ENCODE measurements at regions not wholly inside any gene's neighbourhood (a gene's known extent, or its start where the extent isn't known, plus 50 kb on each side); places are given as distances from the start of the nearest gene placed in this dataset.

GRCh38 chr2:121819846-121820245 lies 64.4 kb downstream of the TSN start:
- no peak for TF ChIP-seq CTCF (IDR thresholded peaks at IDR 0.05)
- TF ChIP-seq POLR2A (IDR thresholded peaks at IDR 0.05) = no peak

All from body of pancreas (tissue), 4 donors.